ENCODE measurements at regions not wholly inside any gene's neighbourhood (a gene's known extent, or its start where the extent isn't known, plus 50 kb on each side); places are given as distances from the start of the nearest gene placed in this dataset.

DNA sequence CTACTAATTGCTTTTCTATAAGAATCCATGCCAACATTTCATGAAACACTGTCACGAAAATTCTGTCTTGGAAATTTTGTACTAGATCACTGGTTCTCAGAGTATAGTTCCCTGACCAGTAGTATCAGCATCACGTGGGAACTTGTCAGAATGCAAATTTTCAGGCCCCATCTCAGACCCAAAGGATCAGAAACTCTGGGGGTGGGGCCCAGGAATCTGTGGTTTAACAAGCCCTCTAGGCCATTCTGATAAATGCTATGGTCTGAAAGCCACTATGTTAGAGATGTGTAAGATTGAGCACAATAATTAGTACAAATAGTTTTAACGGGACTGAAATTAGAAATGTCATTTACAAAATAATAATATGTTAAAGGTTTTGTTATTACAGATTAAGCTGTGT is 615.7 kb upstream of the ARRDC3 start:
- H3K4me3 ChIP-seq = no peak overlapping the region
- H3K27ac ChIP-seq = no peak overlapping the region
- TF ChIP-seq CTCF (IDR thresholded peaks at IDR 0.05) = no peak
- no peak for DNase-seq
- no peaks in the 10 kb centered on the region for H3K9me3 ChIP-seq
- H3K36me3 ChIP-seq = no peaks in the 10 kb centered on the region
- H3K27me3 ChIP-seq = no peaks in the 10 kb centered on the region
- no peaks in the 10 kb centered on the region for H3K4me1 ChIP-seq
- intact Hi-C loops (cut with DNase I; ENCODE audit: low total_unique reads) = no loop called here

GRCh38 chr5:91983869-91984268 is 600.8 kb upstream of the ARRDC3 start:
- intact Hi-C loops (cut with DNase I; ENCODE audit: low total_unique reads) = no loop called here
- no peak for TF ChIP-seq CTCF (IDR thresholded peaks at IDR 0.05)

GRCh38 chr5:91978221-91978882 is 595.2 kb upstream of the ARRDC3 start:
- intact Hi-C loops (cut with DNase I; ENCODE audit: low total_unique reads) = no loop called here
- Histone ChIP-seq H3K4me3 (no peak overlapping the region), H3K27ac (no peak overlapping the region), H3K4me1 (no peaks in the 10 kb centered on the region), H3K36me3 (no peaks in the 10 kb centered on the region), H3K9me3 (no peaks in the 10 kb centered on the region), H3K27me3 (no peaks in the 10 kb centered on the region)
- DNase-seq = no peak
- no peak for TF ChIP-seq CTCF (IDR thresholded peaks at IDR 0.05)

More at GRCh38 chr5:91983869-91984268, 600.8 kb upstream of the ARRDC3 start:
- Histone ChIP-seq H3K4me1 (no peaks in the 10 kb centered on the region), H3K9me3 (no peaks in the 10 kb centered on the region), H3K36me3 (no peaks in the 10 kb centered on the region), H3K27ac (no peak overlapping the region), H3K27me3 (no peaks in the 10 kb centered on the region), H3K4me3 (no peak overlapping the region)
- DNase-seq = no peak

- DNase-seq = no peak
- TF ChIP-seq CTCF (IDR thresholded peaks at IDR 0.05) = no peak
- intact Hi-C loops (cut with DNase I; ENCODE audit: low total_unique reads) = no loop called here
Measured at GRCh38 chr5:91977579-91977978, 594.5 kb upstream of the ARRDC3 start.

DNA sequence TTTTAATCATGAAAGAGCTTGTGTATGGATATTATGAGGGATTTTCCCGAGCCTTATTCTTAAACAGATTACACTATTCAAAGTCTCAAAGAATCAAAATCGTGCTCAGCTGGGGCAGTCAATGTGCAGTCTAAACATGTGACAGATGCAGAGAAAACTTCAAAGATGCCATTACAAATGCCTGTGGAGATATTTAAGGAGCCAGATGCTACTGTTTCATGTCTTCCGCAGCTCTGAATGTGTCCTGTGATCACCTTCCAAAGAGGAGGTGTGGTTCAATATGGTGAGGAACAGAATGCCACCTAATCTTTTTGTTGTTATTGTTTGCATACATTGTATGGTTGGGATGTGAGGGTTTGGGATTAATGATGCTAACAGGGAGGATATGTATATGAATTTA is 593.3 kb upstream of the ARRDC3 start:
- intact Hi-C loops (cut with DNase I; ENCODE audit: low total_unique reads) = no loop called here
- TF ChIP-seq CTCF (IDR thresholded peaks at IDR 0.05) = no peak
- Histone ChIP-seq H3K4me1 (no peaks in the 10 kb centered on the region), H3K4me3 (no peak overlapping the region), H3K9me3 (no peaks in the 10 kb centered on the region), H3K27ac (no peak overlapping the region), H3K36me3 (no peaks in the 10 kb centered on the region), H3K27me3 (no peaks in the 10 kb centered on the region)
- DNase-seq = no peak

More at GRCh38 chr5:91977579-91977978, 594.5 kb upstream of the ARRDC3 start:
- no peaks in the 10 kb centered on the region for H3K36me3 ChIP-seq
- no peak overlapping the region for H3K4me3 ChIP-seq
- no peaks in the 10 kb centered on the region for H3K4me1 ChIP-seq
- H3K9me3 ChIP-seq = no peaks in the 10 kb centered on the region
- no peaks in the 10 kb centered on the region for H3K27me3 ChIP-seq
- no peak overlapping the region for H3K27ac ChIP-seq

GRCh38 chr5:91963166-91963565 is 580.0 kb upstream of the ARRDC3 start:
- H3K9me3 ChIP-seq = no peaks in the 10 kb centered on the region
- no peak for TF ChIP-seq CTCF (IDR thresholded peaks at IDR 0.05)
- no peaks in the 10 kb centered on the region for H3K4me1 ChIP-seq
- no peaks in the 10 kb centered on the region for H3K27me3 ChIP-seq
- intact Hi-C loops (cut with DNase I; ENCODE audit: low total_unique reads) = no loop called here
- no peak overlapping the region for H3K27ac ChIP-seq
- H3K4me3 ChIP-seq = no peak overlapping the region
- no peak for DNase-seq
- no peaks in the 10 kb centered on the region for H3K36me3 ChIP-seq

All from tibial artery (tissue), 4 donors.